ENCODE measurements at regions not wholly inside any gene's neighbourhood (a gene's known extent, or its start where the extent isn't known, plus 50 kb on each side); places are given as distances from the start of the nearest gene placed in this dataset.

DNA sequence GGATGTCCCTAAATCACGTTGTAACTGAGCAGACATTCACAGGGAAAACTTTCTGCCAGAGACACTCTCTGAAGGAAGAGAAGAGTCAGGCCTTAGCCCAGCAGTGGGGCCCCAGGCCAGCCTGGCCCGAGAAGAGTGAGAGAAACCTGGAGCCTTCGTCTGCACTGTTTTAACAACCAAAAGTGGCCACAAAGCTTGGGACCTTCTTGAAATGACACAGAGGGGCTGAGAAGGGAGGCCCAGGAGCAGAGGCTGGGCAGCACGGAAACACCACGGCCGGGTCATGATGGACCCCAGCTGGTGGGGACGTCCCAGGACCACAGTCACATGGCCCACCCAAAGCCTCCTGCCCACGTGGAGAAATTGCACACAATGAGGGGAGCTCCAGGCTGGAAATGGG lies 126.8 kb upstream of the THBS2 start:
- TF ChIP-seq, protein P1, sequence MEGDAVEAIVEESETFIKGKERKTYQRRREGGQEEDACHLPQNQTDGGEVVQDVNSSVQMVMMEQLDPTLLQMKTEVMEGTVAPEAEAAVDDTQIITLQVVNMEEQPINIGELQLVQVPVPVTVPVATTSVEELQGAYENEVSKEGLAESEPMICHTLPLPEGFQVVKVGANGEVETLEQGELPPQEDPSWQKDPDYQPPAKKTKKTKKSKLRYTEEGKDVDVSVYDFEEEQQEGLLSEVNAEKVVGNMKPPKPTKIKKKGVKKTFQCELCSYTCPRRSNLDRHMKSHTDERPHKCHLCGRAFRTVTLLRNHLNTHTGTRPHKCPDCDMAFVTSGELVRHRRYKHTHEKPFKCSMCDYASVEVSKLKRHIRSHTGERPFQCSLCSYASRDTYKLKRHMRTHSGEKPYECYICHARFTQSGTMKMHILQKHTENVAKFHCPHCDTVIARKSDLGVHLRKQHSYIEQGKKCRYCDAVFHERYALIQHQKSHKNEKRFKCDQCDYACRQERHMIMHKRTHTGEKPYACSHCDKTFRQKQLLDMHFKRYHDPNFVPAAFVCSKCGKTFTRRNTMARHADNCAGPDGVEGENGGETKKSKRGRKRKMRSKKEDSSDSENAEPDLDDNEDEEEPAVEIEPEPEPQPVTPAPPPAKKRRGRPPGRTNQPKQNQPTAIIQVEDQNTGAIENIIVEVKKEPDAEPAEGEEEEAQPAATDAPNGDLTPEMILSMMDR (IDR thresholded peaks at IDR 0.05), result no peak
- TF ChIP-seq POLR2A (IDR thresholded peaks at IDR 0.05; ENCODE audit: low read depth), result no peak

All from esophagus muscularis mucosa (tissue), 3 donors.